ENCODE measurements at regions not wholly inside any gene's neighbourhood (a gene's known extent, or its start where the extent isn't known, plus 50 kb on each side); places are given as distances from the start of the nearest gene placed in this dataset.
"Not testable (repeated sequence)": the region's sequence is repeated elsewhere in the genome, so short reads cannot be mapped to it uniquely, and the experiment has no call there.

- no peak for DNase-seq
Observed at GRCh38 chr7:93048136-93048930, 69.4 kb downstream of the SAMD9 start.

- DNase-seq, result no peak
Observed at GRCh38 chr7:93047514-93048099, 70.2 kb downstream of the SAMD9 start.

GRCh38 chr7:93046641-93047040 is 71.1 kb downstream of the SAMD9 start:
- no peak for DNase-seq

- no peak for DNase-seq
Observed at GRCh38 chr7:93044147-93044810, 73.5 kb downstream of the SAMD9 start.

GRCh38 chr7:93043385-93043985 is 74.3 kb downstream of the SAMD9 start:
- no peak for DNase-seq

GRCh38 chr7:93040355-93040754 is 77.4 kb downstream of the SAMD9 start:
- no peak for DNase-seq

GRCh38 chr7:93039786-93040185 is 78.0 kb downstream of the SAMD9 start:
- DNase-seq, result no peak

- DNase-seq, result no peak
Observed at GRCh38 chr7:93039282-93039681, 78.5 kb downstream of the SAMD9 start.

- DNase-seq, result no peak
Observed at GRCh38 chr7:93036807-93037206, 81.0 kb downstream of the SAMD9 start.

GRCh38 chr7:93036149-93036640 is 81.6 kb downstream of the SAMD9 start:
- DNase-seq, result no peak

GRCh38 chr7:93031795-93032194 is 86.0 kb downstream of the SAMD9 start:
- DNase-seq, result no peak

- DNase-seq, result no peak
Observed at GRCh38 chr7:93030605-93031225, 87.1 kb downstream of the SAMD9 start.

- no peak for DNase-seq
Observed at GRCh38 chr7:93029056-93029455, 88.7 kb downstream of the SAMD9 start.

GRCh38 chr7:93028610-93029009 is 89.2 kb downstream of the SAMD9 start:
- DNase-seq, result no peak

GRCh38 chr7:93027044-93027443 is 90.7 kb downstream of the SAMD9 start:
- DNase-seq, result no peak

- no peak for DNase-seq
Observed at GRCh38 chr7:93026425-93026824, 91.4 kb downstream of the SAMD9 start.

GRCh38 chr7:93025389-93025788 is 92.4 kb downstream of the SAMD9 start:
- no peak for DNase-seq

- not testable (repeated sequence) for DNase-seq
Observed at GRCh38 chr7:93022931-93023478, 94.8 kb downstream of the SAMD9 start.

GRCh38 chr7:93021748-93022147 is 96.0 kb downstream of the SAMD9 start:
- no peak for DNase-seq

GRCh38 chr7:93018716-93019115 is 99.1 kb downstream of the SAMD9 start:
- no peak for DNase-seq

- DNase-seq, result no peak
Observed at GRCh38 chr7:93016681-93017381, 100.9 kb downstream of the SAMD9 start.
